NCI-H2171 (cell line): ENCODE measurements at regions not wholly inside any gene's neighbourhood (a gene's known extent, or its start where the extent isn't known, plus 50 kb on each side); places are given as distances from the start of the nearest gene placed in this dataset.

Source experiments
- DNase-seq: peaks from one replicate; lab custom pipeline; 2025; lab: John Stamatoyannopoulos, UW

GRCh38 chr9:16954040-16954439, 83.6 kb upstream of the BNC2 start:
- DNase-seq, result no peak

- DNase-seq, result no peak
Observed at GRCh38 chr9:16951502-16951901, 81.0 kb upstream of the BNC2 start.

DNA sequence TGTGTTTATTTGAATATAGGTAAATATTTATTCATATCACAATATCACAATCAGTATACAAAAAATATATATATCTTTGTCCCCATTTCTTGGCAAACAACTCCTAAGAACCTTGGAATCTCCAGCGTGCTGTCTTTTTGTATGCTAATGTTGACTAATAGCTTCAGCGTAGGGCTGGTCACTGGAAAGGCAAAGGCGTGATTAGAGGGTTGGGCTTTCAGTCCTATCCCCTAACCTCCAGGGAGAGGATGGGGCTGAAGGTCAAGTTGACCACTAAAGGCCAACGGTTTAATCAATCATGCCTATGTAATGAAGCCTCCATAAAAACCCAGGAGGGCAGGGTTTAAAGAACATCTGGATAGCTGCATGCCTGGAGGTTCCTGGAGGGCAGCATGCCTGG, 79.6 kb upstream of the BNC2 start:
- no peak for DNase-seq

DNA sequence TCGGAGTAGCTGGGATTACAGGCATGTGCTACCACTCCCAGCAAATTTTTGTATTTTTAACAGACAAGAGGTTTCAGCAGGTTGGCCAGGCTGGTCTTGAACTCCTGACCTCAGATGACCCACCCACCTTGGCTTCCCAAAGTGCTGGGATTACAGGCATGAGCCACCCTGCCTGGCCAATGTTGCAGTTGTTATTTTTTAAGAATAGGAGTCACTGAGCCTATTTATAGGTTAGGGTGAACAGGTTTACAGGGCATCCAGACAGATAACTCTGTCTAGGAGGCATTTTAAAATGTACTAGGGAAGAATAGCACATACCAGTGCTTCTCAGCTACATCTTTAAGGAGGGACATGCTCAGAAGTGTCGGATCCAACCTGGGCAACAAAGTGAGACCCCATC, 60.1 kb upstream of the BNC2 start:
- no peak for DNase-seq

DNA sequence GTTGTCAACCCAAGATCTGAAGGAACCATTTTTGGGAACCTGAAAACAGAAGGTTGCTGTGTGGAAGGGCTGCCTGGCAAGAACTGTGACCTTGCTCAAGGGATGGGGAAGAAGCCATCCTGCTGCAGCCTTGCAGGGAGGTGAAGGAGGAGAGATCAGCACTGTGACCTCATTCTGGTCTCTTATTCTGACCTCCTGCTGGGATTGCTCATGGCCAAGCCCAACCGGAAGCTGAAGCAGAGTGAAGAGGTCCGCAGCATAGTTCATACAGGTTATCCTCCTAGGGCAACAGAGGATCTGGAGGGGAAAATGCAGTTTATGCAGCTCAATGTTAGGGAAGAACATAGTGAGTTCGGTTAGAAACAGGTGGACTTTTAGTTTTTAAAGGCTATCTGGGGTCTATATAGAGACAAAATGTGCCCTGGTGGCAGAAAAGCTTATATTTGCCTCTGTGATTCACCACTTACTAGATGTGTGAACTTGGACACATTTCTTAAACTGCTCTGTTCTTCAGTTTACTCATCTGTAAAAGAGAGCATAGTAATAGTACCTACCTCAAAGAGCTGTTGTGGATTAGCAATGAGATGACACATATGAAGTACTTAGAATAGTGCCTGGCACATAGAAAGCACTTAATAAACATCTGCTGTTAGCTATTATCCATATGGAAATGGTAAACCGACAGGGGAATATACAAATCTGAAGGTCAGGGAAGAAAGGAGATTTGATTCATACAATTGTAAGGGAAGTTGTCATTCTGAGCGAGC, 57.9 kb upstream of the BNC2 start:
- DNase-seq, result no peak

DNA sequence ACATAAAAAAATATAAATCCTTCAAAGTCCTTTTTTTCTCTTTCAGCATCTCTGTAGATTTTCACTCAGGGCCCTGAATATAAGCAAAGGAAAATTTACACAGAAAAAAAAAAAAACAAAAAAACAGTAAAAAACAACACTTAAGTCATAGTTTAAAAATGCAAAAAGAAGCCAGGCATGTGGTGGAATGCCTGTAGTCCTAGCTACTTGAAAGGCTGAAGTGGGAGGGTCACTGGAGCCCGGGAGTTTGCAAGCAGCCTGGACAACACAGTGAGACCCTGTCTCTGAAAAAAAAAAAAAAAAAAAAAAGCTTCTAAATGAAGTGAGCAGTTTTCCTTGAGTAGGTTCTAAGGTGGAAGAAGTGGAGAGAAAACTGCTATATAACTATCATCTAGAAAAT, 55.0 kb upstream of the BNC2 start:
- DNase-seq, result no peak

- DNase-seq, result no peak
Observed at GRCh38 chr9:16924311-16924915, 53.9 kb upstream of the BNC2 start.

DNA sequence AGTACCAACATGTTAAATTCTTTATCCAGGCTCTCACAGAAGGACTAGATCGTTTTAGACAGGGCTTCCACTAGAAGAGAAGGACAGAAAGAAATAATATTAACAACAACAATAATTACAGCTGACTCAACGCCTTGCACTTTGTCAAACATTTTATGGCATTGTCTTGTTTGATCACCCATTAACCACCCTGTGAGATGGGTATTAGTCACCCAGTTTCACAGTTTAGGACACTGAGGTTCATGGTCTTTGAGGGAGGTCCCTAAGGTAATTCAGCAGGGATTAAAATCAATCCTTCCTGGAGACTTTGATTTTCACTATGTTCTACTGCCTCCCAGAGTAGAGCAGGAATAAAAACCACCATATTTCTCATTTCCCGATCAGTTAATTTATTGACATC, 51.4 kb upstream of the BNC2 start:
- DNase-seq, result no peak
